ENCODE measurements at regions not wholly inside any gene's neighbourhood (a gene's known extent, or its start where the extent isn't known, plus 50 kb on each side); places are given as distances from the start of the nearest gene placed in this dataset.

DNA sequence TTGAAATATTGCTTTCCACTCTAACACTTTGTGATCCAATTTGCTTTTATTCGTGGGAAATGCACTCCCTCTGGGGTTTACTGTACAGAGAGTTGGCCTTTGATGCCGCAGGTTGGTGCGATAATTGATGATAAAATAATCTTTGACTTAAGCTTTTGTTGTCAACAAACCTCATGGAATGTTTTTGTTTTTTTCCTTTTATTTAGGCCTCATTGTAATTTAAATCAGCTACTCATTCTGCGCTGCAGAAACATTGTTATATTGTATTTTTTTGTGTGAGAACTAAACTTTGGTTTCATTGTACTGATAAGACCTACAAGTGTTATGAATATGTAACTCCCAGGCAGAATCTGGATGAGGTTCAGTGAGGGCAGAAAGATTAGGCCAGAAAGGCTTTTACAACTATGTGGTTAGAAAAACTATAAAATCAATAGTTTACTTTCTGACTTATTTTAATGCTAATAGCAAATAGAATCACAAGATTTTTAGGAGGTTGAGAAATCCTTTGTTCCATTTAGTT, 76.8 kb upstream of the POM121L12 start:
- FAIRE-seq (no peak), DNase-seq (ENCODE audit: insufficient read length, low spot score) (no peak)

DNA sequence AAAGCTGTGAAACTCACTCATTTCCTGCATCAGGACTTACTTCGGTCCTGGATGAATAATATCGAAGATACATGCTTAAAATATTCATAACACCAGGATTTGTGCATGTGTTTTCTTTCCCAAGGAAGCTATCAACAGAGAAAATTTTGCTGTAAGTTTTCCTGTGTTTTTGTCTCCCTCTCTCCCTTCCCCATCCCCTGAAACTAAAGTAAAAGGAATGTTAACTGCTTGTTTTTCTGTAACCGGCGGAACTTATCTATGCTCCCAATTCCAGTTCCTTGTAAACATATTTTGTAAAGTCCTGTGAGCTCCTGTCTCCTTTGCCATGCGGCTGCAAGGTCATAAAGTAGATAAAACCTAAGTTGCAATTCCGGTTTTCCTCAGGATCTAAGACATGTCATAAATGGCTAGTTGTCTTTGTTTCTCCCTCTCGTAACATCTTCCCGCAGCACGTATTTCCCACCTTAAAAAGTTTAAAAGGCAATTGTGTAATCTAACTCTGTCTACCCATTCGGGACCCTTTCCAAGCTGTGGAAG, 79.0 kb upstream of the POM121L12 start:
- TF ChIP-seq, protein P1, sequence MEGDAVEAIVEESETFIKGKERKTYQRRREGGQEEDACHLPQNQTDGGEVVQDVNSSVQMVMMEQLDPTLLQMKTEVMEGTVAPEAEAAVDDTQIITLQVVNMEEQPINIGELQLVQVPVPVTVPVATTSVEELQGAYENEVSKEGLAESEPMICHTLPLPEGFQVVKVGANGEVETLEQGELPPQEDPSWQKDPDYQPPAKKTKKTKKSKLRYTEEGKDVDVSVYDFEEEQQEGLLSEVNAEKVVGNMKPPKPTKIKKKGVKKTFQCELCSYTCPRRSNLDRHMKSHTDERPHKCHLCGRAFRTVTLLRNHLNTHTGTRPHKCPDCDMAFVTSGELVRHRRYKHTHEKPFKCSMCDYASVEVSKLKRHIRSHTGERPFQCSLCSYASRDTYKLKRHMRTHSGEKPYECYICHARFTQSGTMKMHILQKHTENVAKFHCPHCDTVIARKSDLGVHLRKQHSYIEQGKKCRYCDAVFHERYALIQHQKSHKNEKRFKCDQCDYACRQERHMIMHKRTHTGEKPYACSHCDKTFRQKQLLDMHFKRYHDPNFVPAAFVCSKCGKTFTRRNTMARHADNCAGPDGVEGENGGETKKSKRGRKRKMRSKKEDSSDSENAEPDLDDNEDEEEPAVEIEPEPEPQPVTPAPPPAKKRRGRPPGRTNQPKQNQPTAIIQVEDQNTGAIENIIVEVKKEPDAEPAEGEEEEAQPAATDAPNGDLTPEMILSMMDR (IDR thresholded peaks at IDR 0.05; ENCODE audit: insufficient read depth, missing control alignments), result no peak
- no peak for DNase-seq (ENCODE audit: insufficient read length, low spot score)
- no peak for FAIRE-seq

More for the DNA sequence above, 76.8 kb upstream of the POM121L12 start:
- TF ChIP-seq, protein P1 (IDR thresholded peaks at IDR 0.05; ENCODE audit: insufficient read depth, missing control alignments), result no peak

DNA sequence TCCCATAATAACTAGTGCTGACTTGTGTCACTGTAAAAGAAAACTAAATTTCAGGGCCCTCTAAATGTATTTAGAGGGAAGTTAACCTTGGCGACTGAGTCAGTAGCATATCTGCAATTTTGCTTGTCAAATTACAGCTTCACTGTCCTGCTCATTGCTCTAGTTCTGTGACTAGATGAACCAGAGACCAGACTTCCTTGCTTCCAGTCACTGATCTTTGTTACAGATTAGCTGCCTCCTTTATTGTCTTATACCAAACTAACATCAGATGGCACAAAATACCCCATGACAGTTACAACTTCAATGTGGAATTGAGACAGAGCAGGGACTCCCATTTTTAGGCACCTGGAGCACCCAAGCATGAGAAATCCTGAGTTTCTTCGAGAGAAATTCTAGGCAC, 79.9 kb upstream of the POM121L12 start:
- no peak for DNase-seq (ENCODE audit: insufficient read length, low spot score)
- no peak for FAIRE-seq
- TF ChIP-seq, protein P1 (IDR thresholded peaks at IDR 0.05; ENCODE audit: insufficient read depth, missing control alignments), result no peak

DNA sequence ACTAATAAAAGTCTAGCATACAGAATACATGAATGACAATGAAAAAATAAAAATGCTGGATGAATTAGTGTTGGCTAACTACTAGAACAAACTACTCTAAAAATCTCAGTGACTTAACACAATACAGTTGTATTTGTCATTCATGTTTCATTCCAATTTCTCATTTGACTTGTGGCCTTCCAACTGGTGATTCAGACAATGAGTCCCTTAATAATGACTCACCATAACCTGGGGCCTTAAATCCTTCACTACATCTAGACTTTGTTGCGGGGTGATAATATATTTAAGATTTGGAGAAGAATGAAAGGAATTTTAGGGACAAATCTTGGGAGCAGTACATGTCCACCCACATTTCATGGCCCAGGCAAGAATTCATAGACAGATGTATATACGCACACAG, 90.5 kb upstream of the POM121L12 start:
- FAIRE-seq (no peak), DNase-seq (ENCODE audit: insufficient read length, low spot score) (no peak)
- TF ChIP-seq, protein P1 (IDR thresholded peaks at IDR 0.05; ENCODE audit: insufficient read depth, missing control alignments), result no peak

DNA sequence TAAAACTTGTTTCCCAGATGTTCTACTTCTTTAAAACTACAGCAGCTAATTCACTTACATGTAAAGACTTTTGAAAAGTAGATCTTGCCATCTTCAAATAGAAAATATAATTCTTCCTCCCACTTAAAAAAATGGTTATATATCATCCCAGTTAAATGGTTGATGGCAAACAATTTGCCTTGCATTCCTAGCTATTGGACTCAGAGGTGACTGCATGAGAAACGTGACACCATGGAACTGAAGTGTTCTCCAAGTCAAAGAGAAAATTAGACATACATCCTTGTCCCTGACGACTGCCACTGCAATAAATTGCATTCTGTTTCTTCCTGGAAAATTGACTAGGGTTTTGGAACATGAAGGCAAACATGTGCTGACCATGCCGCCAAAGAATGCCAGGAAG, 95.0 kb upstream of the POM121L12 start:
- TF ChIP-seq, protein P1 (IDR thresholded peaks at IDR 0.05; ENCODE audit: insufficient read depth, missing control alignments), result no peak
- DNase-seq (ENCODE audit: insufficient read length, low spot score) (no peak), FAIRE-seq (no peak)

DNA sequence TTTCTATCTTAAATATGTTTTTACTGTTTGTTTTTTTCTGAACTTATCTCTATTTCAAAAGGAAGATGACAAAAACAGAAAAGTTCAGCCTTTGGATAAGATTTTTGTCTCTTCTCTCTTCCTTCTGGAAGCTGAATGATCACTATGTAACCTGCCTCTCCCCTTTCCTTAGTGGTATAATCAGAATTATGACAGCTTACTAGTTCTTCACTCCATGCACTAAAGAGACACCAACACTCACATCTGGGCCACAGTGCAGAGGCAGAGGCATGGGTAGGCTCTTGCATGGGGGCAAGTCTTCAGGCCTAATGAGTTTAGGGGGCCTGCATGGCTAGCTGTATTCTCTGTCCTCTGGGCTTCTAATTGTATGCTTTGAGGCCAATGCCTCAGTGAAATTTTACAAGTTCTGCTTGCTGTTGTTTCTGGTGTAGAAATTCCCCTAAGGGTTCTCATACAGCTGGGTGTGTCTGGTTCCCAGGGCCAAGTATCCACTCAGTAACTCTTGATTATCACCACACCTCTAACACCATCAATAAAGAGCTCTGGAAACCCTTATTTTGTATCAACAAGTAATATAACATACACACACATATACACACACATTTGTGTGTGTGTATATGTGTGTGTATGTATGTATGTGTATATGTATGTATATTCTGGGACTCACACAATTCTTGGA, 96.8 kb upstream of the POM121L12 start:
- DNase-seq (ENCODE audit: insufficient read length, low spot score) (no peak), FAIRE-seq (no peak)
- TF ChIP-seq, protein P1 (IDR thresholded peaks at IDR 0.05; ENCODE audit: insufficient read depth, missing control alignments), result no peak

DNA sequence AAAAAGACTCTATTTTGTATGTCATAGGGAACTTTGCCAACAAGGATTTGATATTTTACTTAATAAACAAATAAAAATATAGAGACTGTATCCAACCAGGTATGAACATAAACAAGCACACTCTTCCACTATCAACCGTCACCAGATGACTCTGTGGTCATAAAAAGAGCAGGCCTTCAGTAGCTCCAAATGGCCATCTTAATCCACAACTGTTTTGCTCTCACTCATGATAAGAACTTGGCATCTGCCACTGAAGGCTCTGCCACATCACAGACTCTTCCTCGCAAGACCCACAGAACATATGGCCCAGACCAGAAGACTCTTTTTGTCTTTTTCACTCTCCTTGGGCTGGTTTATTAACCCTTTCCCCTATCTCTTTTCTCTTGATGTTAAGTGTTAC, 98.7 kb upstream of the POM121L12 start:
- TF ChIP-seq, protein P1 (IDR thresholded peaks at IDR 0.05; ENCODE audit: insufficient read depth, missing control alignments), result no peak

More for the DNA sequence above, 98.7 kb upstream of the POM121L12 start:
- DNase-seq (ENCODE audit: insufficient read length, low spot score), result no peak
- FAIRE-seq, result no peak

Data from D721Med (cell line).